GM12874 (cell line): ENCODE measurements at regions not wholly inside any gene's neighbourhood (a gene's known extent, or its start where the extent isn't known, plus 50 kb on each side); places are given as distances from the start of the nearest gene placed in this dataset.

Experiments used
- CTCF ChIP-seq: IDR thresholded peaks from 2 replicates; pipeline ENCODE4 v1.5.1; 2011; ENCODE audit warnings: low read depth, mild to moderate bottlenecking, control low read depth, low read length, moderate library complexity; ENCODE audit not compliant: insufficient read depth

- TF ChIP-seq CTCF, result no peak
Observed at GRCh38 chr18:46411191-46411828, 245.7 kb downstream of the LOXHD1 start.

- no peak for TF ChIP-seq CTCF
Observed at GRCh38 chr18:46411867-46412690, 244.9 kb downstream of the LOXHD1 start.

- TF ChIP-seq CTCF, result no peak
Observed at GRCh38 chr18:46412916-46413315, 244.1 kb downstream of the LOXHD1 start.

- TF ChIP-seq CTCF, result no peak
Observed at GRCh38 chr18:46413684-46414083, 243.3 kb downstream of the LOXHD1 start.

- TF ChIP-seq CTCF, result no peak
Observed at GRCh38 chr18:46414863-46415262, 242.2 kb downstream of the LOXHD1 start.

GRCh38 chr18:46415532-46416252 lies 241.3 kb downstream of the LOXHD1 start:
- no peak for TF ChIP-seq CTCF
